Mesothelial cell of epicardium (in vitro differentiated cells): ENCODE measurements at regions not wholly inside any gene's neighbourhood (a gene's known extent, or its start where the extent isn't known, plus 50 kb on each side); places are given as distances from the start of the nearest gene placed in this dataset.
A peak's percentile ranks its signal among the peaks of the same experiment; 100 is the strongest.

Experiments
- DNase-seq, 2 experiments: peaks; one replicate each; pipeline ENCODE4 v3.0.0; 2021; ENCODE audit warnings: low spot score in 2 of 2; ENCODE audit not compliant: unreplicated experiment in 2 of 2
- H3K27ac Mint-ChIP-seq: 2 replicates; pipeline ENCODE4 v1.8.0; 2021; ENCODE audit warnings: mixed read lengths
- H3K27me3 Mint-ChIP-seq: 2 replicates; pipeline ENCODE4 v1.8.0; 2021; ENCODE audit warnings: low read depth, mixed read lengths
- H3K36me3 Mint-ChIP-seq: 2 replicates; pipeline ENCODE4 v1.8.0; 2021; ENCODE audit warnings: mixed read lengths
- H3K4me1 Mint-ChIP-seq: 2 replicates; pipeline ENCODE4 v1.8.0; 2021; ENCODE audit warnings: mixed read lengths
- H3K4me3 Mint-ChIP-seq: 2 replicates; pipeline ENCODE4 v1.8.0; 2021; ENCODE audit warnings: mild to moderate bottlenecking, moderate library complexity, mixed read lengths
- H3K9me3 Mint-ChIP-seq: 2 replicates; pipeline ENCODE4 v1.8.0; 2021; ENCODE audit warnings: mixed read lengths
- TF ChIP-seq, protein P1 (sequence below): fragments of 200-600 bp; sonication (generic); IDR thresholded peaks from one replicate; pipeline ENCODE4 v1.5.0; 2021; ENCODE audit warnings: antibody characterized with exemption; ENCODE audit not compliant: unreplicated experiment

DNA sequence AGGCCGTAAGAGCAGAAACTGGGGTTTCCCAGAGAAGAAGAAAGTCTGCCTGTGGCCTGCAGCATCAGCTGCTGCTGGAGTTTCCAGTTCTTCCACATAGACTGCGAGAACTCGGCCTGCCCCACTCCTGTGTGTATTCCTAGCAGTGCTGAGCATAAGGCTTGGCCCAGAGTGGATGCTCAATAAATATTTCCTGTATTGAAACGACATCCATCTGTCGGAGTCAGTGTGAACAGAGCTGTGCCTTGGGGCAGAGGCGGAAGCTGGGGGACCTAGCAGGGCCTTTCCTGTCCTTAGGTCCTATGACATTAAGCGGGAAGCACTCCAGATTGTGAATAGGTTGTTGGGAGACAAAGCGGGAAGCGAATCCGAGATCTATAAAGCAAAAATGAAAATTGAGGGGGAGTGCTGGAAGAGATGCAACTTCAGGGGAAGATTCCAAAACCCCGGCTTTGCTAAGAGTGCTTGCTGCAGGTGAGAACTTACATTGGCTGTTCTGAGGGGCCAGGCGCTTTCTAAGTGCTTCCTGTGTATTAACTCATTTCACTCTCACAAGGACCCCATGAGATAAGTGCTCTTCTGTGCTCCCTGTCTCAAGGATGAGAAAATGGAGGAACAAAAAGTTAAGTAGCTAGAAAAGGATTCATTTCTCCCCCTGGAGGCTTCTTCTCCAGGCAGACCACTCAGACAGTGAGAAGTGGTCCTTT, 76.1 kb upstream of the CXCL14 start:
- H3K4me1 Mint-ChIP-seq = peaks cover 16% of the 10 kb centered on the region
- H3K27me3 Mint-ChIP-seq = no peaks in the 10 kb centered on the region
- peaks cover 16% of the 10 kb centered on the region for H3K9me3 Mint-ChIP-seq
- peak overlapping the region; percentile 75 for H3K27ac Mint-ChIP-seq
- TF ChIP-seq, protein P1, sequence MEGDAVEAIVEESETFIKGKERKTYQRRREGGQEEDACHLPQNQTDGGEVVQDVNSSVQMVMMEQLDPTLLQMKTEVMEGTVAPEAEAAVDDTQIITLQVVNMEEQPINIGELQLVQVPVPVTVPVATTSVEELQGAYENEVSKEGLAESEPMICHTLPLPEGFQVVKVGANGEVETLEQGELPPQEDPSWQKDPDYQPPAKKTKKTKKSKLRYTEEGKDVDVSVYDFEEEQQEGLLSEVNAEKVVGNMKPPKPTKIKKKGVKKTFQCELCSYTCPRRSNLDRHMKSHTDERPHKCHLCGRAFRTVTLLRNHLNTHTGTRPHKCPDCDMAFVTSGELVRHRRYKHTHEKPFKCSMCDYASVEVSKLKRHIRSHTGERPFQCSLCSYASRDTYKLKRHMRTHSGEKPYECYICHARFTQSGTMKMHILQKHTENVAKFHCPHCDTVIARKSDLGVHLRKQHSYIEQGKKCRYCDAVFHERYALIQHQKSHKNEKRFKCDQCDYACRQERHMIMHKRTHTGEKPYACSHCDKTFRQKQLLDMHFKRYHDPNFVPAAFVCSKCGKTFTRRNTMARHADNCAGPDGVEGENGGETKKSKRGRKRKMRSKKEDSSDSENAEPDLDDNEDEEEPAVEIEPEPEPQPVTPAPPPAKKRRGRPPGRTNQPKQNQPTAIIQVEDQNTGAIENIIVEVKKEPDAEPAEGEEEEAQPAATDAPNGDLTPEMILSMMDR = no peak
- peaks cover 8% of the 10 kb centered on the region for H3K36me3 Mint-ChIP-seq
- H3K4me3 Mint-ChIP-seq = no peak overlapping the region
- no peak for DNase-seq

DNA sequence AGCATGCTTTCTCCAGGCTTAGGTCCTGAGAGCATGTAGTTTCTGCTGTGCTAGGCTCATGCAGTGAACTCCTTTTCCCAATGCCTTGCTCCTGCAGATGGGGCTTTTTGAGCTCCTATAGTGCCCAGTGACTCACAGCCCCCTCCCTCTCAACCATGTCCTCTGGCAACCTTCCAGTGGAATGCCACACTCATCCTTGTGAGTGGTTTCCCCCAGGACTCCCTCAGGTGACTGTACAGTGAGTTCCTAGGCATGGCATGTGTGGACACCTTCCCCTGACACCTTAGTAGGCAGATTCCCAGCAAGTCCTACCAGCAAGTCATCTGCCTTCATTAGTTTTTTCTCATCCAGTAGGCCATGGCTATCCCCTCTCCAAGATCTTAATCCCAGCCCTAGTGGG, 72.4 kb upstream of the CXCL14 start:
- Mint-ChIP-seq H3K27me3 (no peaks in the 10 kb centered on the region), H3K4me1 (peaks cover 20% of the 10 kb centered on the region), H3K4me3 (no peak overlapping the region), H3K36me3 (no peaks in the 10 kb centered on the region), H3K9me3 (peaks cover 6% of the 10 kb centered on the region), H3K27ac (no peak overlapping the region)
- TF ChIP-seq, protein P1 = no peak
- no peak for DNase-seq

DNA sequence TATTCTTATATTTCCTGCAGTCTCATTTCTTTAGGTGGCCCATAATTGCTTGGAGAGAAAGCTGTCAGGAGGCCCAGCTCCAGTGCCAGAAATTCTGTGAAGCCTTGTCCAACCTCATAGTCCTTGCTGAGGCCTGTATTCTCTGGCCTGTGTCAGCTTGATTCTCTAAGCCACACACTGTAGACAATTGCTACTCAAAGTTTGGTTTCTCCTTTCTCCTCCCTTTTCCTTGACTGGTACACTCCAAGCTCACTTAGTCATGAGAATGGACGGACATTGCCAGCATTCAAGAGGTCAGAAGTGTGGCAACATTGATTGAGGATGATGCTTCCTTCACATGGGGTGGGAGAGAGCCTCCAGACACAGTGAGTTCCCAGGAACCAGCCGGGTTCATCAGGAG, 71.3 kb upstream of the CXCL14 start:
- no peak for DNase-seq
- Mint-ChIP-seq H3K36me3 (no peaks in the 10 kb centered on the region), H3K9me3 (peaks cover 6% of the 10 kb centered on the region), H3K4me1 (peaks cover 23% of the 10 kb centered on the region), H3K27me3 (no peaks in the 10 kb centered on the region), H3K4me3 (no peak overlapping the region), H3K27ac (no peak overlapping the region)
- TF ChIP-seq, protein P1 = no peak

DNA sequence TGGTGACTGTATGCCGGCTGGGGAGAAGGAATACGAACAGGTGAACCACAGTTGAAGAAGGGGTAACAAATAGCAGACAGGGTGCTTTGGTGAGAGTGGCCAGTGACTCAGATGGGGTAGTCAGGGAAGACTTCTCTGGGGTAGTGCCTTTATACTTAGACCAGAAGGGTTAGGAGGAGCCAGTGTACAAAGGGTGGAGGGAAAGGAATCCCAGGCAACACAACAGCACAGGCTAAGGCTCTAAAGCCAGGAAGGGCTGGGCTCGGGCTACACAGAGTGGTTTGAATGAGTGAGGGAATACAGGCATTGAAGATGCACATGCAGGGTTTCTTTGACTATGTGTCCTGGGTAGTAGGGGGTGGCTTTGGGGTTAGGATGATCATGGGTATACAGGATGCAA, 70.6 kb upstream of the CXCL14 start:
- Mint-ChIP-seq H3K4me1 (peaks cover 23% of the 10 kb centered on the region), H3K4me3 (no peak overlapping the region), H3K27me3 (no peaks in the 10 kb centered on the region), H3K36me3 (no peaks in the 10 kb centered on the region), H3K9me3 (peaks cover 6% of the 10 kb centered on the region), H3K27ac (no peak overlapping the region)
- DNase-seq = no peak
- TF ChIP-seq, protein P1 = no peak

DNA sequence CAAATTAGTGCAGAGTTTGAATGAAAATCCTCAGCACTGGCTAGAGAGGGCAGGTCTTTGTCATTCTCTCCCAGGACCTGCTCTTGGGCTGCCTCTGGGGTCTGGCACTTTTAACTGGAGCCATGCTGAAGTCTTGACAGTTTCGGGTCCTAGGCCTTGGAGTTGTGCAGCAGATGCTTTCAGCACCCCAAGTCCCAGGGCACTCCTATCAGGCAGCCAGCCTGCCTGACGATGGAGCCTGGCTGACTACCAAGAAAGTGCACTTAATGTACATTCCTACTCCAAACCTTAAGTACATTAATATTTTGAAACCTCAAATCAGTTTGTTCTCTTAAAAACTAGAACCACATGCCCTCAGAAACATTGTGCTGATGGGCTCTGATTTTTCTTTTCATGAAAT, 69.3 kb upstream of the CXCL14 start:
- no peak for DNase-seq
- H3K27ac Mint-ChIP-seq = no peak overlapping the region
- TF ChIP-seq, protein P1 = no peak
- H3K4me1 Mint-ChIP-seq = peaks cover 32% of the 10 kb centered on the region
- no peak overlapping the region for H3K4me3 Mint-ChIP-seq
- no peaks in the 10 kb centered on the region for H3K27me3 Mint-ChIP-seq
- H3K36me3 Mint-ChIP-seq = no peaks in the 10 kb centered on the region
- H3K9me3 Mint-ChIP-seq = peaks cover 5% of the 10 kb centered on the region
